Spleen (tissue), 7 donors: ENCODE measurements at regions not wholly inside any gene's neighbourhood (a gene's known extent, or its start where the extent isn't known, plus 50 kb on each side); places are given as distances from the start of the nearest gene placed in this dataset.

Source experiments
- POLR2AphosphoS5 ChIP-seq, 3 donors: sonication (generic); formaldehyde crosslinking; IDR thresholded peaks; one replicate each; pipeline ENCODE4 v1.5.1; 2017; ENCODE audit warnings: antibody characterized with exemption in 3 of 3
- TF ChIP-seq, protein P1 (sequence below), 11 experiments: fragments of 200-600 bp in 7 of 11; fragments of 450-650 bp in 4 of 11; sonication (generic) in 4 of 11; IDR thresholded peaks in 8 of 11; conservative IDR thresholded peaks in 3 of 11; 1 replicate in 7 of 11; 2 replicates in 4 of 11; pipeline versions ENCODE4 v1.4.0 to v1.8.0; 2016 to 2021; ENCODE audit warnings: antibody characterized with exemption in 11 of 11, inconsistent platforms in 4 of 11, mild to moderate bottlenecking in 1 of 11
- donor health status: DM: no; HTN: no; CAD: no; lungs with moderate emphysema.
- donor health status: DM: no; HTN: no; CAD: no.
- donor health status: DM: no; HTN: no; CAD: no.

DNA sequence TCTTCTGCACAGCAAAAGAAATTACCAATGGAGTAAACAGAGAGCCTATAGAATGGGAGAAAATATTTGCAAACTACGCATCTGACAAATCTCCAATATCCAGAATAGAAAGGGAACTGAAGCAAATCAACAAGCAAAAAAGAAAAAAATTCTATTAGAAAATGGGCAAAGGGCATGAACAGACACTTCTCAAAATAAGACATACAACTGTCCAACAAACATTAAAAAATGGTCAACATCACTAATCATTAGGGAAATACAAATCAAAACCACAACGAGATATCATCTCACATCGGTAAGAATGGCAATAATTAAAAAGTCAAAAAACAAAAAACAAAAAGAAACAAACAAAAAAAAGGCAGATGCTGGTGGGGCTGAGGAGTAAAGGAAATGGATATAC, 356.4 kb downstream of the ADCYAP1 start:
- TF ChIP-seq, protein P1, sequence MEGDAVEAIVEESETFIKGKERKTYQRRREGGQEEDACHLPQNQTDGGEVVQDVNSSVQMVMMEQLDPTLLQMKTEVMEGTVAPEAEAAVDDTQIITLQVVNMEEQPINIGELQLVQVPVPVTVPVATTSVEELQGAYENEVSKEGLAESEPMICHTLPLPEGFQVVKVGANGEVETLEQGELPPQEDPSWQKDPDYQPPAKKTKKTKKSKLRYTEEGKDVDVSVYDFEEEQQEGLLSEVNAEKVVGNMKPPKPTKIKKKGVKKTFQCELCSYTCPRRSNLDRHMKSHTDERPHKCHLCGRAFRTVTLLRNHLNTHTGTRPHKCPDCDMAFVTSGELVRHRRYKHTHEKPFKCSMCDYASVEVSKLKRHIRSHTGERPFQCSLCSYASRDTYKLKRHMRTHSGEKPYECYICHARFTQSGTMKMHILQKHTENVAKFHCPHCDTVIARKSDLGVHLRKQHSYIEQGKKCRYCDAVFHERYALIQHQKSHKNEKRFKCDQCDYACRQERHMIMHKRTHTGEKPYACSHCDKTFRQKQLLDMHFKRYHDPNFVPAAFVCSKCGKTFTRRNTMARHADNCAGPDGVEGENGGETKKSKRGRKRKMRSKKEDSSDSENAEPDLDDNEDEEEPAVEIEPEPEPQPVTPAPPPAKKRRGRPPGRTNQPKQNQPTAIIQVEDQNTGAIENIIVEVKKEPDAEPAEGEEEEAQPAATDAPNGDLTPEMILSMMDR (IDR thresholded peaks at IDR 0.05 in 8 of 11, conservative IDR thresholded peaks at IDR 0.05 in 3 of 11): no peak
- TF ChIP-seq POLR2AphosphoS5 (IDR thresholded peaks at IDR 0.05): no peak
